HTR-8/SVneo (cell line): ENCODE measurements at regions not wholly inside any gene's neighbourhood (a gene's known extent, or its start where the extent isn't known, plus 50 kb on each side); places are given as distances from the start of the nearest gene placed in this dataset.
A peak's percentile ranks its signal among the peaks of the same experiment; 100 is the strongest.
"Not testable (repeated sequence)": the region's sequence is repeated elsewhere in the genome, so short reads cannot be mapped to it uniquely, and the experiment has no call there.

Experiments used
- DNase-seq: peaks from one replicate; pipeline ENCODE4 v3.0.0; 2011; ENCODE audit warnings: low spot score, mixed read lengths; ENCODE audit not compliant: insufficient read length
- FAIRE-seq: peaks from 2 replicates; lab custom pipeline; 2011; peaks lifted over from hg19 to GRCh38; lab: Jason Lieb, UNC

- no peak for FAIRE-seq
- no peak for DNase-seq
Observed at GRCh38 chr2:39845460-39846146, 66.5 kb upstream of the THUMPD2 start.

DNA sequence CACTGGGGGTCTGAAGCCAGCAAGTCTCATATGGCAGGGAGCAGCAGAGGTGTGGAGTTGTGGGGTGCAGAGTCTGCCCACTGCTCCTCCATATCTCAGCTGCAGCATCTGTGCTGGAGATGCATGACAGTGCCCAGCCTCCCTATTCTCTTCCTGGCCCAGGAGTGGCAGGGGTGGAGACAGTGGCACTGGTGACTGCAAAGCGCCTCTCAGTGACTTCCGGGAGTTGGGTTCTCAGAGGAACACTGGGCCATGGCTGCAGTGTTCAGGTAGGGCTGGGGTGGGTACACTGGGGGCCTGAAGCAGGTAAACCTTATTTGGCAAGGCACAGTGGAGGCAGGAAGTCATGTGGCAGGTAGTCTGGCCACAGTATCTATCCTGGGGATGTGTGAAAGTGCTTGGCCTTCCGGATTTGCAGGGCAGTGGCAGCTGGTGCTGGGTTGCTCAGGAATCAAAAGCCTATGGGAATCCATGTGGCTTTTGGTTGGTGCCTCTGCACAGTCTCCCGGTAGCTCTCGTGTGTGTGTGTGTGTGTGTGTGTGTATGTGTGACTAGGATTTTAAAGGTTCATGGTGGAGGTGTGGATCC, 60.3 kb upstream of the THUMPD2 start:
- FAIRE-seq (no peak), DNase-seq (no peak)

- FAIRE-seq (no peak), DNase-seq (no peak)
Observed at GRCh38 chr2:39838589-39838988, 59.5 kb upstream of the THUMPD2 start.

- peak; percentile 28 for DNase-seq
Observed at GRCh38 chr2:39837856-39838453, 58.9 kb upstream of the THUMPD2 start.

GRCh38 chr2:39836638-39837037, 57.6 kb upstream of the THUMPD2 start:
- no peak for FAIRE-seq

More at GRCh38 chr2:39837856-39838453, 58.9 kb upstream of the THUMPD2 start:
- peak; percentile 48 for FAIRE-seq

DNA sequence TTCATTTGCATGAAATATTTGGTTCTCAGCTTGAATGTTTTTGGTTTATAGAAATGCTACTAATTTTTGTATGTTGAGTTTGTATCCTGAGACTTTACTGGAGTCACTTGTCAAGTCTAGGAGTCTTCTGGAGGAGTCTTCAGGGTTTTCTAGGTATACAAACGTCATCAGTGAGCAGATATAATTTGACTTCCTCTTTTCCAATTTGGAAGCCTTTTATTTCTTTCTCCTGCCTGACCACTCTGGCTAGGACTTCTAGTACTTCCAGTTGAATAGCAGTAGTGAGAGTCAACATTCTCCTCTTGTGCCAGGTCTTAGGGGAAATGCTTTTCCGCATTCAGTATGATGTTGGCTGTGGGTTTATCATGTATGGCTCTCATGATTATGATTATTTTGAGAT, 55.4 kb upstream of the THUMPD2 start:
- DNase-seq = no peak
- FAIRE-seq = no peak

More at GRCh38 chr2:39836638-39837037, 57.6 kb upstream of the THUMPD2 start:
- DNase-seq = no peak

DNA sequence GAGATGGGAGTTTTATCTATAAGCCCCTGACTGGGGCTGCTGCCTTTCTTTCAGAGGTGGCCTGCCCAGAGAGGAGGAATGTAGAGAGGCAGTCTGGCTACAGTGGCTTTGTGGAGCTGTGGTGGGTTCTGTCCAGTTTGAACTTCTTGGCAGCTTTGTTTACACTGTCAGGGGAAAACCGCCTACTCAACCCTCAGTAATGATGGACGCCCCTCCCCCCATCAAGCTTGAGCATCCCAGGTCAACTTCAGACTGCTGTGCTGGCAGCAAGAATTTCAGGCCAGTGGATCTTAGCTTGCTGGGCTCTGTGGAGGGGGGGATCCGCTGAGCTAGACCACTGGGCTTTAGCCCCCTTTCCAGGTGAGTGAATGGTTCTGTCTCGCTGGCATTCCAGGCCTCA, 51.6 kb upstream of the THUMPD2 start:
- not testable (repeated sequence) for FAIRE-seq, DNase-seq
